Neural crest cell (in vitro differentiated cells): ENCODE measurements at regions not wholly inside any gene's neighbourhood (a gene's known extent, or its start where the extent isn't known, plus 50 kb on each side); places are given as distances from the start of the nearest gene placed in this dataset.
A peak's percentile ranks its signal among the peaks of the same experiment; 100 is the strongest.

Experiments
- DNase-seq: peaks from one replicate; pipeline ENCODE4 v3.0.0; 2021; ENCODE audit warnings: low read depth, mixed read lengths, low spot score
- H3K27ac Mint-ChIP-seq: one replicate; pipeline ENCODE4 v1.8.0; 2021; ENCODE audit warnings: mild to moderate bottlenecking, mixed read lengths; ENCODE audit not compliant: unreplicated experiment
- H3K27me3 Mint-ChIP-seq: 2 replicates; pipeline ENCODE4 v1.8.0; 2021; ENCODE audit warnings: low read depth, mild to moderate bottlenecking, mixed read lengths
- H3K36me3 Mint-ChIP-seq: 2 replicates; pipeline ENCODE4 v1.8.0; 2021; ENCODE audit warnings: low read depth, mild to moderate bottlenecking, mixed read lengths
- H3K4me1 Mint-ChIP-seq: 2 replicates; pipeline ENCODE4 v1.8.0; 2021; ENCODE audit warnings: mixed read lengths
- H3K4me3 Mint-ChIP-seq: one replicate; pipeline ENCODE4 v1.8.0; 2021; ENCODE audit warnings: mild to moderate bottlenecking, mixed read lengths
- H3K9me3 Mint-ChIP-seq: 2 replicates; pipeline ENCODE4 v1.8.0; 2021; ENCODE audit warnings: mixed read lengths
- CTCF ChIP-seq: fragments of 200-600 bp; sonication (generic); conservative IDR thresholded peaks from 2 replicates; pipeline ENCODE4 v1.5.0; 2021; ENCODE audit warnings: antibody characterized with exemption, mild to moderate bottlenecking

DNA sequence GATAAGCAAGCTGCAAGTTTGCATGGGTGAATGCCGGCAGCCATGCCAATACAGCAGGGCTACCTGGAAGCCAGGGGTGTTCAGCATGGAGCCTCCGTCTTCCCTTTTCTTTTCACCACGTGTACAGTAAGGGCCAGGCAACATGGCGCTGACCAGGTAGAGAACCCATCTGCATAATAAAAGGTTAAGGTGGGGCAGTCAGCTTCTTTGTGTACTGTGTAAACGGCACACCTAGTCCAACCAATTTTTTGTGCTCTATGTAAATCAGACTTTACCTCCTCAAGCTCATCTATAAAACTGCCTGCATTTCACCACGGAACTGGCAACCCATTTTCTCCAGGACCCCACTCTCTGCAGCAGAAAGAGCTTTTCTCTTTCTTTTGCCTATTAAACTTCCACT is 286.8 kb upstream of the VCX3A start:
- no peak for TF ChIP-seq CTCF
- H3K4me3 Mint-ChIP-seq: no peak overlapping the region
- no peak for DNase-seq
- no peaks in the 10 kb centered on the region for H3K9me3 Mint-ChIP-seq
- H3K36me3 Mint-ChIP-seq: no peaks in the 10 kb centered on the region
- H3K4me1 Mint-ChIP-seq: no peaks in the 10 kb centered on the region
- H3K27me3 Mint-ChIP-seq: no peaks in the 10 kb centered on the region
- no peak overlapping the region for H3K27ac Mint-ChIP-seq

- H3K27me3 Mint-ChIP-seq: no peaks in the 10 kb centered on the region
- no peak overlapping the region for H3K4me3 Mint-ChIP-seq
- no peaks in the 10 kb centered on the region for H3K36me3 Mint-ChIP-seq
- TF ChIP-seq CTCF: no peak
- no peak overlapping the region for H3K27ac Mint-ChIP-seq
- H3K9me3 Mint-ChIP-seq: no peaks in the 10 kb centered on the region
- no peaks in the 10 kb centered on the region for H3K4me1 Mint-ChIP-seq
- peak; percentile 11 for DNase-seq
Measured at GRCh38 chrX:6813836-6814370, 279.0 kb upstream of the VCX3A start.

- no peak for DNase-seq
- Mint-ChIP-seq H3K27me3 (no peaks in the 10 kb centered on the region), H3K9me3 (no peaks in the 10 kb centered on the region), H3K4me3 (no peak overlapping the region), H3K27ac (no peak overlapping the region), H3K36me3 (no peaks in the 10 kb centered on the region), H3K4me1 (no peaks in the 10 kb centered on the region)
- no peak for TF ChIP-seq CTCF
Measured at GRCh38 chrX:6812087-6812486, 277.2 kb upstream of the VCX3A start.

DNA sequence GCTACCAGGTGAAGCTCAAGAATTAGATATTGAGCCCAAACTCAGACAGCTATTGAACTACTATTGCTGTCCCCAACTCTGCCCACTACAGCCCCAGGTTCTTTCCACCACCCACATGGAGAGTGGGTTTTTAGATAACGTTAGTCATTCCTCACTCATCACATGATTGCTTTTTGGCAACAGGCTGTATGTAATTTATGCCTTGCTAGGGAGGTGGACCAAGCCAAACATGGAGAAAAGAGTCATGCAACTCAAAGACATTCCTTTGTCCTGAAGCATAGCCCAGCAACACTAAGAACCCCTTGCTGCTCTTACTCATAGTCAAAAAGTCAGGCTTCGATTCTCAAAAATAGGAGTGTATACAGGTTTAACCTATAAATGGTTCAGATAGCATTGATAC is 275.9 kb upstream of the VCX3A start:
- H3K27ac Mint-ChIP-seq: no peak overlapping the region
- no peak for DNase-seq

GRCh38 chrX:6803607-6804006 is 268.7 kb upstream of the VCX3A start:
- no peak for TF ChIP-seq CTCF
- Mint-ChIP-seq H3K27ac (no peak overlapping the region), H3K27me3 (no peaks in the 10 kb centered on the region), H3K9me3 (no peaks in the 10 kb centered on the region), H3K4me1 (no peaks in the 10 kb centered on the region), H3K36me3 (no peaks in the 10 kb centered on the region), H3K4me3 (no peak overlapping the region)
- DNase-seq: no peak

More for the DNA sequence above, 275.9 kb upstream of the VCX3A start:
- no peak for TF ChIP-seq CTCF
- Mint-ChIP-seq H3K36me3 (no peaks in the 10 kb centered on the region), H3K4me1 (no peaks in the 10 kb centered on the region), H3K9me3 (no peaks in the 10 kb centered on the region), H3K27me3 (no peaks in the 10 kb centered on the region), H3K4me3 (no peak overlapping the region)

DNA sequence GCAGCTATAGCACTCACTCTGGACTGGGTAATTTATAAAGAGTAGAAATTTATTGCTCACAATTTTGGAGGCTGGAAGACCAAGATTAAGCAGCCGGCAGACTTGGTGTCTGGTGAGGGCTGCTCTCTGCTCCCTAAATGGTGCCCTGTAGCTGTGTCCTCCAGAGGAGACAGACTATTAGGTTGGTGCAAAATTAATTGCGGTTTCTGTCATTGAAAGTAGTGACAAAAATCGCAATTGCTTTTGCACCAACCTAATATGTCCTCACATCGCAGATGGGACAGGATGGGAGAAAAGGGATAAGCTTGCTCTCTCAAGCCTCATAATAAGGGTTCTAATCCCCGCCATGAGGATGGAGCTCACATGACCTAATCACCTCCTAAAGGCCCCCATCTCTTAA is 258.1 kb upstream of the VCX3A start:
- Mint-ChIP-seq H3K4me1 (peaks cover 5% of the 10 kb centered on the region), H3K36me3 (peaks cover 9% of the 10 kb centered on the region), H3K27me3 (no peaks in the 10 kb centered on the region), H3K9me3 (peaks cover 12% of the 10 kb centered on the region), H3K27ac (no peak overlapping the region), H3K4me3 (no peak overlapping the region)
- no peak for TF ChIP-seq CTCF
- DNase-seq: no peak
